HCT116 (cell line): ENCODE measurements at regions not wholly inside any gene's neighbourhood (a gene's known extent, or its start where the extent isn't known, plus 50 kb on each side); places are given as distances from the start of the nearest gene placed in this dataset.

Experiments used
- ATAC-seq: fragments of 200-7000 bp; cut with Tn5 transposase; 2 replicates; pipeline ENCODE4 v1.9.1; 2020; ENCODE audit warnings: mild to moderate bottlenecking, moderate library complexity
- BruUV-seq: library from RNA; stranded (reverse); fragments of 400-500 nt; replicated peaks from 2 replicates; lab custom pipeline; 2021; lab: Mats Ljungman, UMichigan
- CTCF ChIA-PET: fragments of 300-600 bp; sonication (Branson Sonifier 250); formaldehyde crosslinking; loops from one replicate; lab custom pipeline; 2021; ENCODE audit warnings: antibody characterized with exemption; lab: Charles Lee
- POLR2A ChIA-PET: fragments of 300-600, 350-600 bp; sonication (Branson Sonifier 250); formaldehyde crosslinking; loops from one replicate; lab custom pipeline; 2021; ENCODE audit warnings: antibody characterized with exemption; lab: Charles Lee
- RAD21 ChIA-PET, 2 experiments: fragments of 300-600 bp; sonication (Branson Sonifier 250); formaldehyde crosslinking; loops; one replicate each; lab custom pipeline; 2023; ENCODE audit warnings: low total read pairs in 2 of 2; ENCODE audit not compliant: uncharacterized antibody in 2 of 2, unreplicated experiment in 2 of 2, low non-redundant PET in 1 of 2; lab: Charles Lee
- DNase-seq: peaks from one replicate; pipeline ENCODE4 v3.0.0-alpha.2; 2010; ENCODE audit warnings: low read depth, low spot score
- H2AFZ ChIP-seq: fragments of 200-600 bp; shearing (Covaris generic), sonication (generic); 2 replicates; pipeline ENCODE4 v1.6.1; 2017; ENCODE audit warnings: low read depth, mixed run types, mixed read lengths, antibody characterized with exemption, low read length; ENCODE audit not compliant: poor library complexity, severe bottlenecking
- H3K27ac ChIP-seq: 2 replicates; pipeline ENCODE4 v1.5.1; 2012; ENCODE audit warnings: low read depth, low read length
- H3K27me3 ChIP-seq: fragments of 200-600 bp; sonication (generic); 2 replicates; pipeline ENCODE4 v1.6.1; 2016; ENCODE audit warnings: mixed run types, low read length, mixed read lengths; ENCODE audit not compliant: insufficient read depth
- H3K36me3 ChIP-seq, 2 experiments: fragments of 200-500 bp in 1 of 2; fragments of 200-600 bp in 1 of 2; sonication (Bioruptor generic) in 1 of 2; sonication (generic) in 1 of 2; 2 replicates each; pipeline versions ENCODE4 v1.5.1 to v1.6.1; 2014 to 2016; ENCODE audit warnings: low read length in 2 of 2, inconsistent platforms in 1 of 2, mixed read lengths in 1 of 2, mixed run types in 1 of 2; ENCODE audit not compliant: insufficient read depth in 2 of 2, control insufficient read depth in 1 of 2
- H3K4me1 ChIP-seq, 2 experiments: fragments of 200-600 bp in 1 of 2; sonication (generic) in 1 of 2; 2 replicates each; pipeline versions ENCODE4 v1.5.1 to v1.6.1; 2012 to 2017; ENCODE audit warnings: low read length in 2 of 2, inconsistent platforms in 1 of 2, mild to moderate bottlenecking in 1 of 2, mixed read lengths in 1 of 2, mixed run types in 1 of 2, moderate library complexity in 1 of 2; ENCODE audit not compliant: insufficient read depth in 2 of 2, control insufficient read depth in 1 of 2
- H3K4me2 ChIP-seq: fragments of 200-600 bp; sonication (generic); 2 replicates; pipeline ENCODE4 v1.6.1; 2017; ENCODE audit warnings: mixed run types, low read length, mixed read lengths
- H3K4me3 ChIP-seq, 2 experiments: fragments of 200-600 bp in 1 of 2; sonication (generic) in 1 of 2; replicated peaks in 1 of 2; 2 replicates each; pipeline ENCODE4 v1.5.1; 2011 to 2016; ENCODE audit warnings: low read length in 2 of 2, control low read depth in 1 of 2, low read depth in 1 of 2, mild to moderate bottlenecking in 1 of 2, mixed read lengths in 1 of 2, mixed run types in 1 of 2
- H3K79me2 ChIP-seq: fragments of 200-600 bp; sonication (generic); 2 replicates; pipeline ENCODE4 v1.6.1; 2017; ENCODE audit warnings: mild to moderate bottlenecking, mixed run types, low read length, moderate library complexity, mixed read lengths; ENCODE audit not compliant: insufficient read depth
- H3K9ac ChIP-seq: fragments of 200-600 bp; sonication (generic); 2 replicates; pipeline ENCODE4 v1.6.1; 2016; ENCODE audit warnings: low read length, mixed read lengths
- H3K9me2 ChIP-seq: fragments of 200-600 bp; sonication (generic), shearing (Covaris generic); 2 replicates; pipeline ENCODE4 v1.6.1; 2017; ENCODE audit warnings: mixed run types, mild to moderate bottlenecking, moderate library complexity; ENCODE audit not compliant: insufficient read depth
- H3K9me3 ChIP-seq, 2 experiments: fragments of 200-500 bp in 1 of 2; fragments of 200-600 bp in 1 of 2; sonication (Bioruptor generic) in 1 of 2; sonication (generic) in 1 of 2; 2 replicates each; pipeline ENCODE4 v1.6.1; 2014 to 2017; ENCODE audit warnings: low read length in 2 of 2, mixed read lengths in 2 of 2, inconsistent platforms in 1 of 2, low read depth in 1 of 2, mild to moderate bottlenecking in 1 of 2, mixed run types in 1 of 2, moderate library complexity in 1 of 2; ENCODE audit not compliant: control insufficient read depth in 1 of 2, insufficient read depth in 1 of 2
- H4K20me1 ChIP-seq: fragments of 200-600 bp; sonication (generic), shearing (Covaris generic); 2 replicates; pipeline ENCODE4 v1.6.1; 2017; ENCODE audit warnings: mixed run types, mild to moderate bottlenecking, moderate library complexity; ENCODE audit not compliant: insufficient read depth
- CEBPB ChIP-seq: IDR thresholded peaks from 2 replicates; pipeline ENCODE4 v1.6.1; 2012; ENCODE audit warnings: low read depth
- ELF1 ChIP-seq: IDR thresholded peaks from 2 replicates; pipeline ENCODE4 v1.6.1; 2012; ENCODE audit warnings: low read depth, borderline replicate concordance
- RAD21 ChIP-seq: IDR thresholded peaks from 2 replicates; pipeline ENCODE4 v1.6.1; 2012; ENCODE audit warnings: low read depth, mild to moderate bottlenecking
- SIN3A ChIP-seq: IDR thresholded peaks from 2 replicates; pipeline ENCODE4 v1.6.1; 2012; ENCODE audit warnings: low read depth
- SP1 ChIP-seq: IDR thresholded peaks from 2 replicates; pipeline ENCODE4 v1.6.1; 2012; ENCODE audit warnings: low read depth
- ZFX ChIP-seq: fragments of 450-650 bp; IDR thresholded peaks from 2 replicates; pipeline ENCODE4 v1.6.1; 2017
- intact Hi-C: fragments of 100-400 bp; cut with micrococcal nuclease; formaldehyde crosslinking; loops from 2 replicates; pipeline ENCODE4 v1.10.0; 2022
- TF ChIP-seq, protein P1 (sequence below): IDR thresholded peaks from 2 replicates; pipeline ENCODE4 v1.6.1; 2011; ENCODE audit warnings: mild to moderate bottlenecking, low read length, moderate library complexity; ENCODE audit not compliant: insufficient replicate concordance; ENCODE audit errors: extremely low read depth

DNA sequence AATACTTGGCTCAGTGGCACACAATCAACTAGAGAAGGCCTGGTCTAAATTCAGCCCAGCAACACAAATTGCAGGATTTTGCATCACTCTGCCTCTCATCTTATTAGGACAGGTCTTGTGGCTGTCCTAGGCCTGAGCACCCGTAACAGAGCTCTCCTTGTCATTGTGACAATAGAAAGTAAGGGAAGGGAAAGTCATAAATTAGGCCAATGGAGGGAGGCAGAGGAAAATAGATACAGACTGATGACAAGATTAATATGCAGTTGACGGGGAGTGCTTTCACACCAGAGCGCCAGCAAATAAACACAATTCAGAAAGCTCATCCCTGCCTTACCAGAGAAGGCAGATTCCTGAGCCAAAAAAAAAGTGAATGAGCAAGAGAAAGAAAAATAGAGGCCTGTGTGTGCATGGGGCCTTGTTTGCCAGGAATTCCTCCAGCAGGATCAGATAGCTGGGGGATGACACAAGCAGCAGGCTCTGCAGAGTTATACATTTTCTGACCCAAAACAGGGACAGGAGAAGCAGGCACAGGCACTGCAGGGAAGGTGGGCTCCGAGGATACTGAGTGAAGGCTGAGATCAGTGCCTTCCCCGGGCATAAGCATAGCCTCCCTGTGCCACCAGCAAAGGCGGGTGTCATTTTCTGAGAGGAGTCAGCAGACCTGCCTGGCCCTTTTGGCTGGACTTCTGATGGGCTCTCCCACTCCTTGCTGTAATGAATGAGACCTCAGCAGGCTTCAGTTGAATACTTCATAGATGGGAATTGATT, 110.0 kb upstream of the SPAG17 start:
- Histone ChIP-seq H3K4me1 (no peaks in the 10 kb centered on the region), H3K79me2 (no peaks in the 10 kb centered on the region), H3K4me2 (no peak overlapping the region), H3K4me3 (no peak overlapping the region), H3K9me2 (no peaks in the 10 kb centered on the region), H2AFZ (no peak overlapping the region), H4K20me1 (no peaks in the 10 kb centered on the region), H3K27me3 (no peaks in the 10 kb centered on the region), H3K27ac (no peak overlapping the region), H3K36me3 (no peaks in the 10 kb centered on the region), H3K9me3 (no peaks in the 10 kb centered on the region; a peak in 1 of 4 replicates), H3K9ac (no peak overlapping the region)
- intact Hi-C loops = no loop called here
- BruUV-seq = no TSS peak
- CTCF ChIA-PET = no interaction called here
- no peak for DNase-seq
- no peak for ATAC-seq
- RAD21 ChIA-PET = no interaction called here
- TF ChIP-seq SP1 (no peak), SIN3A (no peak), RAD21 (no peak), ZFX (no peak), ELF1 (no peak)
- POLR2A ChIA-PET = no interaction called here

DNA sequence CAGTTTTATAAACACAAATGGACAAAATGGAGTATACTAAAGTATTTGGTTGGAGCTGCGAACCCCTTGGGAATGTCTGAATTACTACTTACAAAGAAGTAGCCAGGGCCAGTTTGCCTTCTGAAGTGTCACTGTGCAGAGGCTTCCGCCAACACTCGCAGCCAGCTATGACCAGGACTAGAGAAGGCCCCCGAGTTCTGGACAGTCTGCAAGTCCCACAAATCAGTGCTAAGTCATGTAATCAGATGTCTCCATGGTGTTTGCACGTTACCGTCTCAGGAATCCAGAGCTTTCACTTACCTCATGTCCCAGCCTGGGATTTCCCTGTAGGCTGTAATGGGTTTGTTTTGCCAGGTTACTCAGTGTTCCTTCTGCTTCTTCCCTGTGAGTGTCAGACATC, 106.6 kb upstream of the SPAG17 start:
- TF ChIP-seq, protein P1, sequence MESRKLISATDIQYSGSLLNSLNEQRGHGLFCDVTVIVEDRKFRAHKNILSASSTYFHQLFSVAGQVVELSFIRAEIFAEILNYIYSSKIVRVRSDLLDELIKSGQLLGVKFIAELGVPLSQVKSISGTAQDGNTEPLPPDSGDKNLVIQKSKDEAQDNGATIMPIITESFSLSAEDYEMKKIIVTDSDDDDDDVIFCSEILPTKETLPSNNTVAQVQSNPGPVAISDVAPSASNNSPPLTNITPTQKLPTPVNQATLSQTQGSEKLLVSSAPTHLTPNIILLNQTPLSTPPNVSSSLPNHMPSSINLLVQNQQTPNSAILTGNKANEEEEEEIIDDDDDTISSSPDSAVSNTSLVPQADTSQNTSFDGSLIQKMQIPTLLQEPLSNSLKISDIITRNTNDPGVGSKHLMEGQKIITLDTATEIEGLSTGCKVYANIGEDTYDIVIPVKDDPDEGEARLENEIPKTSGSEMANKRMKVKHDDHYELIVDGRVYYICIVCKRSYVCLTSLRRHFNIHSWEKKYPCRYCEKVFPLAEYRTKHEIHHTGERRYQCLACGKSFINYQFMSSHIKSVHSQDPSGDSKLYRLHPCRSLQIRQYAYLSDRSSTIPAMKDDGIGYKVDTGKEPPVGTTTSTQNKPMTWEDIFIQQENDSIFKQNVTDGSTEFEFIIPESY = no peak
- no peak for TF ChIP-seq CEBPB
- Histone ChIP-seq H3K9ac (no peak overlapping the region), H2AFZ (no peak overlapping the region), H3K9me2 (no peaks in the 10 kb centered on the region), H3K27me3 (no peaks in the 10 kb centered on the region), H3K79me2 (no peaks in the 10 kb centered on the region), H4K20me1 (no peaks in the 10 kb centered on the region), H3K36me3 (no peaks in the 10 kb centered on the region), H3K27ac (no peak overlapping the region), H3K9me3 (no peaks in the 10 kb centered on the region; a peak in 1 of 4 replicates), H3K4me1 (no peaks in the 10 kb centered on the region), H3K4me2 (no peak overlapping the region), H3K4me3 (no peak overlapping the region)
- DNase-seq (no peak), ATAC-seq (no peak)
- CTCF ChIA-PET = no interaction called here
- no TSS peak for BruUV-seq
- RAD21 ChIA-PET = no interaction called here
- POLR2A ChIA-PET = no interaction called here
- intact Hi-C loops = no loop called here
